HCT116 (cell line): ENCODE measurements at regions not wholly inside any gene's neighbourhood (a gene's known extent, or its start where the extent isn't known, plus 50 kb on each side); places are given as distances from the start of the nearest gene placed in this dataset.

ENCODE experiments used
- CBX3 ChIP-seq: IDR thresholded peaks from 2 replicates; pipeline ENCODE4 v1.6.1; 2012; ENCODE audit warnings: low read depth
- ELF1 ChIP-seq: IDR thresholded peaks from 2 replicates; pipeline ENCODE4 v1.6.1; 2012; ENCODE audit warnings: low read depth, borderline replicate concordance
- FOSL1 ChIP-seq: IDR thresholded peaks from 2 replicates; pipeline ENCODE4 v1.6.1; 2012; ENCODE audit warnings: low read depth
- TF ChIP-seq, protein P1 (sequence below), 3 experiments: fragments of 200-600 bp in 1 of 3; sonication (generic) in 1 of 3; IDR thresholded peaks in 2 of 3; conservative IDR thresholded peaks in 1 of 3; 2 replicates each; pipeline ENCODE4 v1.5.1; 2012 to 2017; ENCODE audit warnings: low read depth in 2 of 3, low read length in 2 of 3, antibody characterized with exemption in 1 of 3, borderline replicate concordance in 1 of 3, control low read depth in 1 of 3, mild to moderate bottlenecking in 1 of 3, mixed read lengths in 1 of 3, mixed run types in 1 of 3, moderate library complexity in 1 of 3; ENCODE audit not compliant: insufficient read depth in 1 of 3

GRCh38 chr2:118657466-118657865, 190.0 kb downstream of the EN1 start:
- TF ChIP-seq, protein P1, sequence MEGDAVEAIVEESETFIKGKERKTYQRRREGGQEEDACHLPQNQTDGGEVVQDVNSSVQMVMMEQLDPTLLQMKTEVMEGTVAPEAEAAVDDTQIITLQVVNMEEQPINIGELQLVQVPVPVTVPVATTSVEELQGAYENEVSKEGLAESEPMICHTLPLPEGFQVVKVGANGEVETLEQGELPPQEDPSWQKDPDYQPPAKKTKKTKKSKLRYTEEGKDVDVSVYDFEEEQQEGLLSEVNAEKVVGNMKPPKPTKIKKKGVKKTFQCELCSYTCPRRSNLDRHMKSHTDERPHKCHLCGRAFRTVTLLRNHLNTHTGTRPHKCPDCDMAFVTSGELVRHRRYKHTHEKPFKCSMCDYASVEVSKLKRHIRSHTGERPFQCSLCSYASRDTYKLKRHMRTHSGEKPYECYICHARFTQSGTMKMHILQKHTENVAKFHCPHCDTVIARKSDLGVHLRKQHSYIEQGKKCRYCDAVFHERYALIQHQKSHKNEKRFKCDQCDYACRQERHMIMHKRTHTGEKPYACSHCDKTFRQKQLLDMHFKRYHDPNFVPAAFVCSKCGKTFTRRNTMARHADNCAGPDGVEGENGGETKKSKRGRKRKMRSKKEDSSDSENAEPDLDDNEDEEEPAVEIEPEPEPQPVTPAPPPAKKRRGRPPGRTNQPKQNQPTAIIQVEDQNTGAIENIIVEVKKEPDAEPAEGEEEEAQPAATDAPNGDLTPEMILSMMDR (IDR thresholded peaks at IDR 0.05 in 2 of 3, conservative IDR thresholded peaks at IDR 0.05 in 1 of 3; ENCODE audit: borderline replicate concordance in 1 of 3, insufficient read depth in 1 of 3, low read depth in 2 of 3, low read length in 2 of 3): no peak
- TF ChIP-seq FOSL1: no peak
- TF ChIP-seq ELF1: no peak
- no peak for TF ChIP-seq CBX3
